CD4-positive, alpha-beta T cell treated with Interleukin-21 for 1 hour (primary cell): ENCODE measurements at regions not wholly inside any gene's neighbourhood (a gene's known extent, or its start where the extent isn't known, plus 50 kb on each side); places are given as distances from the start of the nearest gene placed in this dataset.

ENCODE experiments used
- DNase-seq: peaks from one replicate; pipeline ENCODE4 v3.0.0-alpha.2; 2020

- DNase-seq, result no peak
Observed at GRCh38 chr5:56479696-56480077, 246.6 kb upstream of the ANKRD55 start.

- no peak for DNase-seq
Observed at GRCh38 chr5:56479126-56479525, 246.0 kb upstream of the ANKRD55 start.

- no peak for DNase-seq
Observed at GRCh38 chr5:56478062-56478461, 244.9 kb upstream of the ANKRD55 start.

- DNase-seq, result no peak
Observed at GRCh38 chr5:56476487-56476856, 243.3 kb upstream of the ANKRD55 start.

- no peak for DNase-seq
Observed at GRCh38 chr5:56475689-56476486, 242.8 kb upstream of the ANKRD55 start.

GRCh38 chr5:56471707-56472106, 238.6 kb upstream of the ANKRD55 start:
- DNase-seq, result no peak

- no peak for DNase-seq
Observed at GRCh38 chr5:56470007-56470406, 236.9 kb upstream of the ANKRD55 start.

GRCh38 chr5:56468277-56468676, 235.1 kb upstream of the ANKRD55 start:
- DNase-seq, result no peak

GRCh38 chr5:56467176-56467717, 234.1 kb upstream of the ANKRD55 start:
- DNase-seq, result no peak

GRCh38 chr5:56466136-56466816, 233.1 kb upstream of the ANKRD55 start:
- no peak for DNase-seq

GRCh38 chr5:56465769-56466135, 232.6 kb upstream of the ANKRD55 start:
- no peak for DNase-seq

GRCh38 chr5:56464935-56465768, 232.0 kb upstream of the ANKRD55 start:
- no peak for DNase-seq

GRCh38 chr5:56463944-56464571, 230.9 kb upstream of the ANKRD55 start:
- no peak for DNase-seq

- DNase-seq, result no peak
Observed at GRCh38 chr5:56461584-56461983, 228.5 kb upstream of the ANKRD55 start.

- no peak for DNase-seq
Observed at GRCh38 chr5:56460681-56461191, 227.6 kb upstream of the ANKRD55 start.

GRCh38 chr5:56460195-56460546, 227.0 kb upstream of the ANKRD55 start:
- DNase-seq, result no peak

GRCh38 chr5:56459394-56460194, 226.5 kb upstream of the ANKRD55 start:
- DNase-seq, result no peak

GRCh38 chr5:56457887-56458812, 225.0 kb upstream of the ANKRD55 start:
- DNase-seq, result no peak

GRCh38 chr5:56456002-56456401, 222.9 kb upstream of the ANKRD55 start:
- no peak for DNase-seq

GRCh38 chr5:56455417-56455816, 222.3 kb upstream of the ANKRD55 start:
- DNase-seq, result no peak
